ENCODE measurements at regions not wholly inside any gene's neighbourhood (a gene's known extent, or its start where the extent isn't known, plus 50 kb on each side); places are given as distances from the start of the nearest gene placed in this dataset.

DNA sequence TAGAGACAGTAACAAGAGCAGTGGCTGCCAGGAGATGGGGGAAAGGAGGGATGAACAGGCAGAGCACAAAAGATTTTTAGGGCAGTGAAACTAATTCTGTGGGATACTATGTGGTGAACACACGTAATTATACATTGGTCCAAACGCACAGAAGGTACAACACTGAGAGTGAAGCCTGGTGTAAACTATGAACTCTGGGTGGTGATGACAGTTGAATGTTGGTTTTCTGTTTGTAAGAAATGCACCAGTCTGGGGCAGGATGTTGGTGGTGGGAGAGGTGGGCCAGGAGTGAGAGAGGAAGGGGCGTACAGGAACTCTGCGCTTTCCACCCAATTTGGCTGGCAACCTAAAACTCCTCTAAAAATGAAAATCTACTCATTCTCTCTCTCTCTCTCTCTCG is 50.2 kb upstream of the TIAM1 start:
- DNase-seq (ENCODE audit: low spot score in 2 of 2, unreplicated experiment in 2 of 2): no peak
- Mint-ChIP-seq H3K4me1 (peaks cover 44% of the 10 kb centered on the region), H3K27ac (no peak overlapping the region), H3K9me3 (no peaks in the 10 kb centered on the region), H3K27me3 (ENCODE audit: low read depth) (no peaks in the 10 kb centered on the region), H3K36me3 (no peaks in the 10 kb centered on the region), H3K4me3 (no peak overlapping the region)
- TF ChIP-seq, protein P1, sequence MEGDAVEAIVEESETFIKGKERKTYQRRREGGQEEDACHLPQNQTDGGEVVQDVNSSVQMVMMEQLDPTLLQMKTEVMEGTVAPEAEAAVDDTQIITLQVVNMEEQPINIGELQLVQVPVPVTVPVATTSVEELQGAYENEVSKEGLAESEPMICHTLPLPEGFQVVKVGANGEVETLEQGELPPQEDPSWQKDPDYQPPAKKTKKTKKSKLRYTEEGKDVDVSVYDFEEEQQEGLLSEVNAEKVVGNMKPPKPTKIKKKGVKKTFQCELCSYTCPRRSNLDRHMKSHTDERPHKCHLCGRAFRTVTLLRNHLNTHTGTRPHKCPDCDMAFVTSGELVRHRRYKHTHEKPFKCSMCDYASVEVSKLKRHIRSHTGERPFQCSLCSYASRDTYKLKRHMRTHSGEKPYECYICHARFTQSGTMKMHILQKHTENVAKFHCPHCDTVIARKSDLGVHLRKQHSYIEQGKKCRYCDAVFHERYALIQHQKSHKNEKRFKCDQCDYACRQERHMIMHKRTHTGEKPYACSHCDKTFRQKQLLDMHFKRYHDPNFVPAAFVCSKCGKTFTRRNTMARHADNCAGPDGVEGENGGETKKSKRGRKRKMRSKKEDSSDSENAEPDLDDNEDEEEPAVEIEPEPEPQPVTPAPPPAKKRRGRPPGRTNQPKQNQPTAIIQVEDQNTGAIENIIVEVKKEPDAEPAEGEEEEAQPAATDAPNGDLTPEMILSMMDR (IDR thresholded peaks at IDR 0.05; ENCODE audit: unreplicated experiment): no peak
